ENCODE measurements at regions not wholly inside any gene's neighbourhood (a gene's known extent, or its start where the extent isn't known, plus 50 kb on each side); places are given as distances from the start of the nearest gene placed in this dataset.

DNA sequence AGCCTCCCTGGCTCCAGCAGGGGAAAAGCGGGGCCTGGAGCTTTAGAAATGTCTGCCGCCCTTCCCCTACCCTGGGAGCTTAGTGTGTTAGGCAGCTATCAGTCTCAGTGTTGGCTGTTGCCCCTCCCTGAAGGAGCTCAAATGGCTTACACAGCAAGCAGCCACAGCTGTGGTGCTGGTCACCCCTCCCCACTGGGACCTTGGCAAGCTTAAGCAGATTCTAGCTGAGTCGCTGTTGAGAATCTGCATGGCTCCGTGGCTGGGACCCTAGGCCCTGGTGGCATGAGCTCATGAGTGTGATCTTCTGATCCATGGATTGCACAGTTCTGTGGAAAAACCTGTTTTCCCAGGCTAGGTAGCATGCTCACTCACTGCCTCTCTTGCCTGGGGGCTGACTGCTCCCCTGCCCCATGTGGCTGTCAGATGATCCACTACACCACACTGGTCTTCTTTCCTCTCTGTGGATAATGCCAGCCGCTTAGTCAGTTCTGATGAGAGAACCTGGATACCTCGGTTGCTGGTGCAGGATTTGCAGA is 714.0 kb downstream of the MAFB start:
- no peak for TF ChIP-seq POLR2A (IDR thresholded peaks at IDR 0.05)
- TF ChIP-seq, protein P1, sequence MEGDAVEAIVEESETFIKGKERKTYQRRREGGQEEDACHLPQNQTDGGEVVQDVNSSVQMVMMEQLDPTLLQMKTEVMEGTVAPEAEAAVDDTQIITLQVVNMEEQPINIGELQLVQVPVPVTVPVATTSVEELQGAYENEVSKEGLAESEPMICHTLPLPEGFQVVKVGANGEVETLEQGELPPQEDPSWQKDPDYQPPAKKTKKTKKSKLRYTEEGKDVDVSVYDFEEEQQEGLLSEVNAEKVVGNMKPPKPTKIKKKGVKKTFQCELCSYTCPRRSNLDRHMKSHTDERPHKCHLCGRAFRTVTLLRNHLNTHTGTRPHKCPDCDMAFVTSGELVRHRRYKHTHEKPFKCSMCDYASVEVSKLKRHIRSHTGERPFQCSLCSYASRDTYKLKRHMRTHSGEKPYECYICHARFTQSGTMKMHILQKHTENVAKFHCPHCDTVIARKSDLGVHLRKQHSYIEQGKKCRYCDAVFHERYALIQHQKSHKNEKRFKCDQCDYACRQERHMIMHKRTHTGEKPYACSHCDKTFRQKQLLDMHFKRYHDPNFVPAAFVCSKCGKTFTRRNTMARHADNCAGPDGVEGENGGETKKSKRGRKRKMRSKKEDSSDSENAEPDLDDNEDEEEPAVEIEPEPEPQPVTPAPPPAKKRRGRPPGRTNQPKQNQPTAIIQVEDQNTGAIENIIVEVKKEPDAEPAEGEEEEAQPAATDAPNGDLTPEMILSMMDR (IDR thresholded peaks at IDR 0.05), result no peak
- TF ChIP-seq EP300 (IDR thresholded peaks at IDR 0.05), result no peak
- TF ChIP-seq POLR2AphosphoS5 (IDR thresholded peaks at IDR 0.05), result no peak

Data from sigmoid colon (tissue), 4 donors.